ENCODE measurements at regions not wholly inside any gene's neighbourhood (a gene's known extent, or its start where the extent isn't known, plus 50 kb on each side); places are given as distances from the start of the nearest gene placed in this dataset.

GRCh38 chr1:5744341-5744740 lies 247.9 kb downstream of the NPHP4 start:
- peak in 1 of 2 donors; percentile 33 for DNase-seq
- H3K9me3 ChIP-seq: no peaks in the 10 kb centered on the region
- no peaks in the 10 kb centered on the region for H3K36me3 ChIP-seq
- intact Hi-C loops (cut with DNase I; ENCODE audit: low total_unique reads): loop anchor here (10.0 kb wide), 1 partner anchor 240 kb away; no protein-coding TSS in a partner anchor
- H3K27me3 ChIP-seq: peaks cover 0 to 72% (median 17%) of the 10 kb centered on the region in 3 donors
- no peak overlapping the region for H3K27ac ChIP-seq
- TF ChIP-seq EP300 (IDR thresholded peaks at IDR 0.05): no peak
- TF ChIP-seq, protein P1, sequence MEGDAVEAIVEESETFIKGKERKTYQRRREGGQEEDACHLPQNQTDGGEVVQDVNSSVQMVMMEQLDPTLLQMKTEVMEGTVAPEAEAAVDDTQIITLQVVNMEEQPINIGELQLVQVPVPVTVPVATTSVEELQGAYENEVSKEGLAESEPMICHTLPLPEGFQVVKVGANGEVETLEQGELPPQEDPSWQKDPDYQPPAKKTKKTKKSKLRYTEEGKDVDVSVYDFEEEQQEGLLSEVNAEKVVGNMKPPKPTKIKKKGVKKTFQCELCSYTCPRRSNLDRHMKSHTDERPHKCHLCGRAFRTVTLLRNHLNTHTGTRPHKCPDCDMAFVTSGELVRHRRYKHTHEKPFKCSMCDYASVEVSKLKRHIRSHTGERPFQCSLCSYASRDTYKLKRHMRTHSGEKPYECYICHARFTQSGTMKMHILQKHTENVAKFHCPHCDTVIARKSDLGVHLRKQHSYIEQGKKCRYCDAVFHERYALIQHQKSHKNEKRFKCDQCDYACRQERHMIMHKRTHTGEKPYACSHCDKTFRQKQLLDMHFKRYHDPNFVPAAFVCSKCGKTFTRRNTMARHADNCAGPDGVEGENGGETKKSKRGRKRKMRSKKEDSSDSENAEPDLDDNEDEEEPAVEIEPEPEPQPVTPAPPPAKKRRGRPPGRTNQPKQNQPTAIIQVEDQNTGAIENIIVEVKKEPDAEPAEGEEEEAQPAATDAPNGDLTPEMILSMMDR (IDR thresholded peaks at IDR 0.05): no peak
- no peak for TF ChIP-seq POLR2A (IDR thresholded peaks at IDR 0.05)
- TF ChIP-seq POLR2AphosphoS5 (IDR thresholded peaks at IDR 0.05): no peak
- WGBS, 5 donors: 48 to 72% (median 57%) methylated on average over 6 of the region's 6 CpGs
- H3K4me1 ChIP-seq: peaks cover 0 to 13% (median 0%) of the 10 kb centered on the region in 4 donors
- no peak overlapping the region for H3K4me3 ChIP-seq

DNA sequence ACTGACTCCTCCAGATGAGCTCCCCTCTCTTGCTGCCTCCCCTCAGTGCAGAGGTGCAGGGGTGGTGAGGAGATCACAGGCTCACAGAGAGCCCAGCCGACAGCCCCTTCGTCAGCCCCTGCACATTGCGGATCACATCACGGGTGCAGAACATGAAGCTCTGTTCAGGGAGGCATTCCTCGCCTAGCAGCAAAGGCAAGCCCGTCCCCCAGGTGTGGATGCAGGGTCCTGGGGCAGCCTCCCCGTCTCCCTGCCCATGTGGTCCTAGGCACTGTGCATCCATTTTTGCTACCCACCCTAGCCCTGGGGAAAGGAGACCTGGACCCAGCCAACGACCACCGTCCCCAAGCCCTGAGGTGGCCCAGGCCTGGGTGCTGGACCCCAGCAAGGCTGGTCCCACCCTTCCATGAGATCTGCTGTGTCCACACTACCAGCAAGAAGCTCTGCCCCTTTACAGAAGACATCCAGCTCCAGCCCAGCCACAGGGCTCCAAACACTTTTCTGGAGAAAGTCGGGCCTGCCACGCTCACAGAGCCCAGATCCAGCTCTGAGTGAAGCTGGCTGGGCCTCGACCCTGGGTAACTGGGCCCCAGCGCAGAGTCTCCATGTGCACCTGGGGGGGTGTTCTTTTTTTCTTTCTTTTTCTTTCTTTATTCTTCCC lies 248.7 kb downstream of the NPHP4 start:
- no peaks in the 10 kb centered on the region for H3K9me3 ChIP-seq
- 75 to 85% (median 77%) methylated on average over 4 to 13 of the region's 13 CpGs for WGBS, 5 donors
- H3K4me1 ChIP-seq: peaks cover 0 to 13% (median 0%) of the 10 kb centered on the region in 4 donors
- intact Hi-C loops (cut with DNase I; ENCODE audit: low total_unique reads): loop anchor here (10.0 kb wide), 1 partner anchor 239 kb away; no protein-coding TSS in a partner anchor
- H3K27ac ChIP-seq: no peak overlapping the region
- peaks cover 0 to 70% (median 17%) of the 10 kb centered on the region in 3 donors for H3K27me3 ChIP-seq
- no peak overlapping the region for H3K4me3 ChIP-seq
- no peak for DNase-seq
- TF ChIP-seq POLR2A (IDR thresholded peaks at IDR 0.05): no peak
- TF ChIP-seq, protein P1 (IDR thresholded peaks at IDR 0.05): no peak
- no peak for TF ChIP-seq EP300 (IDR thresholded peaks at IDR 0.05)
- TF ChIP-seq POLR2AphosphoS5 (IDR thresholded peaks at IDR 0.05): no peak
- H3K36me3 ChIP-seq: no peaks in the 10 kb centered on the region

DNA sequence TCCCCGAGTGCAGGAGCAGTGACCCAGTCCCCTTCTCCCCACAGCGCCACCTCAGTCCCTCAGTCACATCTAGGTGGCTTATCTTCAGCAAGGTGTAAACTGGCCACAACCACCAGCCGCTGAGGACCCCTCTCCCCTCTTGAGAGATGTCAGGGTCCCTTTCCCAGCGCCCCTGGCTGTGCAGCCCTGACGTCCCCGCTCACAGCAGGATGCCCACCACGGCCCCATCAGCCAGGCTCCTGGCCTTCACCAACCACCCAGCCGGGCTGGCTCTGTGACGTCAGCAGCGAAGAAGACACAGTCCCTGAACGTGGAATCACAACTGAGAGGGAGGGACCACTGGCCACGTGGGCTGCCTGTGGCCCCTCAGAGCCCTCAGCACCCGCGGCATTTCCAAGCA lies 249.4 kb downstream of the NPHP4 start:
- no peak for DNase-seq
- Histone ChIP-seq H3K9me3 (no peaks in the 10 kb centered on the region), H3K4me1 (peaks cover 0 to 13% (median 0%) of the 10 kb centered on the region in 4 donors), H3K36me3 (no peaks in the 10 kb centered on the region), H3K4me3 (no peak overlapping the region), H3K27me3 (peaks cover 0 to 63% (median 17%) of the 10 kb centered on the region in 3 donors), H3K27ac (no peak overlapping the region)
- WGBS, 5 donors: 80 to 89% (median 87%) methylated on average over 8 to 14 of the region's 14 CpGs
- no peak for TF ChIP-seq POLR2A (IDR thresholded peaks at IDR 0.05)
- TF ChIP-seq, protein P1 (IDR thresholded peaks at IDR 0.05): no peak
- TF ChIP-seq POLR2AphosphoS5 (IDR thresholded peaks at IDR 0.05): no peak
- TF ChIP-seq EP300 (IDR thresholded peaks at IDR 0.05): no peak
- intact Hi-C loops (cut with DNase I; ENCODE audit: low total_unique reads): loop anchor here (10.0 kb wide), 1 partner anchor 238 kb away; no protein-coding TSS in a partner anchor

GRCh38 chr1:5742032-5742431 lies 250.2 kb downstream of the NPHP4 start:
- Histone ChIP-seq H3K4me1 (peaks cover 0 to 13% (median 0%) of the 10 kb centered on the region in 4 donors), H3K36me3 (no peaks in the 10 kb centered on the region), H3K27me3 (peaks cover 0 to 58% (median 17%) of the 10 kb centered on the region in 3 donors), H3K27ac (no peak overlapping the region), H3K4me3 (no peak overlapping the region), H3K9me3 (no peaks in the 10 kb centered on the region)
- intact Hi-C loops (cut with DNase I; ENCODE audit: low total_unique reads): loop anchor here (10.0 kb wide), 1 partner anchor 237 kb away; no protein-coding TSS in a partner anchor
- no peak for DNase-seq
- TF ChIP-seq, protein P1 (IDR thresholded peaks at IDR 0.05): no peak
- TF ChIP-seq EP300 (IDR thresholded peaks at IDR 0.05) (no peak), POLR2A (IDR thresholded peaks at IDR 0.05) (no peak), POLR2AphosphoS5 (IDR thresholded peaks at IDR 0.05) (no peak)
- WGBS, 5 donors: 68 to 93% (median 78%) methylated on average over 5 to 9 of the region's 9 CpGs
